ENCODE measurements at regions not wholly inside any gene's neighbourhood (a gene's known extent, or its start where the extent isn't known, plus 50 kb on each side); places are given as distances from the start of the nearest gene placed in this dataset.

DNA sequence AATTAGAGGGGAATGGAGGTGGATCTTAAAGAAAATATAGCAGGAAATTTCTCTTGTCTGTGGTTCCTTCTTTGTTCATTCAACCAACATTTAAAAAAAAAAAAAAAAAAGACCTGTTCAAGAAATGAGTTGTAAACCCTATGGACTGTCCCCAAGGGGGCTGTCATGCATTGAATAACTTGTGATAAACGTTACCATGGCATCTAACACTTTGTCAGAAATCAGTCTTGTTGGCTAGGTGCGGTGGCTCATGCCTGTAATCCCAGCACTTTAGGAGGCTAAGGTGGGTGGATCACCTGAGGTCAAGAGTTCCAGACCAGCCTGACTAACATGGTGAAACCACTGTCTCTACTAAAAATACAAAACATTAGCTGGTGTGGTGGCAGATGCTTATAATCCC, 381.7 kb downstream of the BCKDHB start:
- TF ChIP-seq, protein P1, sequence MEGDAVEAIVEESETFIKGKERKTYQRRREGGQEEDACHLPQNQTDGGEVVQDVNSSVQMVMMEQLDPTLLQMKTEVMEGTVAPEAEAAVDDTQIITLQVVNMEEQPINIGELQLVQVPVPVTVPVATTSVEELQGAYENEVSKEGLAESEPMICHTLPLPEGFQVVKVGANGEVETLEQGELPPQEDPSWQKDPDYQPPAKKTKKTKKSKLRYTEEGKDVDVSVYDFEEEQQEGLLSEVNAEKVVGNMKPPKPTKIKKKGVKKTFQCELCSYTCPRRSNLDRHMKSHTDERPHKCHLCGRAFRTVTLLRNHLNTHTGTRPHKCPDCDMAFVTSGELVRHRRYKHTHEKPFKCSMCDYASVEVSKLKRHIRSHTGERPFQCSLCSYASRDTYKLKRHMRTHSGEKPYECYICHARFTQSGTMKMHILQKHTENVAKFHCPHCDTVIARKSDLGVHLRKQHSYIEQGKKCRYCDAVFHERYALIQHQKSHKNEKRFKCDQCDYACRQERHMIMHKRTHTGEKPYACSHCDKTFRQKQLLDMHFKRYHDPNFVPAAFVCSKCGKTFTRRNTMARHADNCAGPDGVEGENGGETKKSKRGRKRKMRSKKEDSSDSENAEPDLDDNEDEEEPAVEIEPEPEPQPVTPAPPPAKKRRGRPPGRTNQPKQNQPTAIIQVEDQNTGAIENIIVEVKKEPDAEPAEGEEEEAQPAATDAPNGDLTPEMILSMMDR (IDR thresholded peaks at IDR 0.05) = no peak
- no peak for TF ChIP-seq POLR2A (IDR thresholded peaks at IDR 0.05)

Measured in lower leg skin (tissue), 3 donors.